Non-pigmented ciliary epithelial cell (primary cell): ENCODE measurements at regions not wholly inside any gene's neighbourhood (a gene's known extent, or its start where the extent isn't known, plus 50 kb on each side); places are given as distances from the start of the nearest gene placed in this dataset.

ENCODE experiments used
- DNase-seq: peaks from one replicate; pipeline ENCODE4 v3.0.0-alpha.2; 2010; ENCODE audit warnings: low read depth

DNA sequence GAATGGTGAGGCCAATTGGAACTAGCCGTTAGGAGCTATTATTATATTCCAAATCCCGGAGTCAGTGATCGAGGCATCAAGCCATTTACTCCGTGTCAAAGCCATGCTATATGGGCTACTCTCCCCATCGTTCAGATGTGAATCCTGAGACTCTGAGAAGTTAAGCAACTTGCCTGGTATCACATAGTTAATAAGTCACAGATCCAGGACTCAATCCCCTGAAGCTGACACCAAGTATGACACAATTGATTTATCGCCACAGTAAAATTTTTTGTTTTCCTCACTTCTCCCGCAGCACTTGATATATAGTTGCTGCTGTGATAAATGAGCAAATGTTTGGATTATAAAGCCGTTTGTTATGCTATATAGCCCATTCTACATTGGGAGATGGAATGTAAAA lies 50.8 kb upstream of the TSHZ2 start:
- no peak for DNase-seq

GRCh38 chr20:52918311-52918710 lies 53.8 kb upstream of the TSHZ2 start:
- no peak for DNase-seq

DNA sequence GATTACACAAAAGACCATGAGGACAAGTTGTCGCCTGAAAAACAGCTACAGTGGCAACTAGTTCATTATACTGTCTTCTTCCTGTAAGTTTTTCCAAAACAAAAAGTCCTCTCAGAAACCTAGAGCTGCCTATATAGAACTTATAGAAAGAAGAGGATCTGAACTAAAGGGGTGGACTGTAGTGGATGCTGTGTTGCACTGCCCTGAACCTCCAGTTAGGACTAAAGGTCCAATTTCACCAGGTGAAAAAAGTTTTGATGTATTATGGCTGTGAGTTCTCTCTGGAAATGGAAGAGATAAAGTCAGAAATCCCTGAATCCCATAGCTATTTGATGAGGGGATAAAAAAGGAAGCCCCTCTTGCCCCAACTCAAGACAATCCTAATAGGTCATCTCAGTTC lies 56.6 kb upstream of the TSHZ2 start:
- DNase-seq = no peak

- no peak for DNase-seq
Measured at GRCh38 chr20:52914870-52915269, 57.3 kb upstream of the TSHZ2 start.

DNA sequence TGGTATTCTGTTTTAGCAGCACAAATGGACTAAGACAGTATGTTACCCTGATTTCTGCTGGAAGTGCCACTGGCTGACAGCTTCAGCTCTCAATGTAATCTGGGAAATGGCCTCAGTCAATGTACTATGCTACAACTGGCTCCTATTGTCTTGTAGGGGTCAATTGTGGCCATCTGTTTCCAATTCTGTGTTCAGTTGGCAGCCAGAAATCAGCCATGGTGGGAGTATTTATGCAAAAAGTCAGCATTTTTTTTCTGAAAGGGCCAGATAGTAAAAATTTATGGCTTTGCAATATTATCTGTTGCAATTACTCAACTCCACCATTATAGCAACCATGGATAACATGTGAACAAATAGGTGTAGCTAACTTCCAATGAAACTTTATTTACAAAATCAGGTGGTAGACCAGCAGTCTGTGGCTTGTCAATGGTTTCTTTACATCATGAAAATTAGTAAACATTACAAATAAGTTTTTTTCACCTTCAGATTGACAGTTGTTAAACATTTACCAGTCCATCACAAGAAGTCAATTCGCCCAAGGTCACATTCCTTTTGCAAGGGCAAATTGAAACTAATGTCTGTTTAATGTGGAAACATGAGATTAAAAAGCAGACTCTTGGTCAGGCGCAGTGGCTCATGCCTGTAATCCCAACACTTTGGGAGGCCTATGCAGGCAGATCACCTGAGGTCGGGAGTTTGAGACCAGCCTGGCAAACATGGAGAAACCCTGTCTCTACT lies 58.3 kb upstream of the TSHZ2 start:
- DNase-seq = no peak

- DNase-seq = no peak
Measured at GRCh38 chr20:52905241-52905994, 66.7 kb upstream of the TSHZ2 start.

- no peak for DNase-seq
Measured at GRCh38 chr20:52904837-52905236, 67.3 kb upstream of the TSHZ2 start.

- no peak for DNase-seq
Measured at GRCh38 chr20:52899041-52899608, 73.0 kb upstream of the TSHZ2 start.

GRCh38 chr20:52896348-52896747 lies 75.8 kb upstream of the TSHZ2 start:
- no peak for DNase-seq

- no peak for DNase-seq
Measured at GRCh38 chr20:52895701-52896100, 76.5 kb upstream of the TSHZ2 start.

- no peak for DNase-seq
Measured at GRCh38 chr20:52895235-52895634, 76.9 kb upstream of the TSHZ2 start.

GRCh38 chr20:52893498-52893897 lies 78.7 kb upstream of the TSHZ2 start:
- no peak for DNase-seq

GRCh38 chr20:52892023-52892422 lies 80.1 kb upstream of the TSHZ2 start:
- DNase-seq = no peak

GRCh38 chr20:52890130-52890529 lies 82.0 kb upstream of the TSHZ2 start:
- DNase-seq = no peak

GRCh38 chr20:52889225-52889624 lies 82.9 kb upstream of the TSHZ2 start:
- no peak for DNase-seq

DNA sequence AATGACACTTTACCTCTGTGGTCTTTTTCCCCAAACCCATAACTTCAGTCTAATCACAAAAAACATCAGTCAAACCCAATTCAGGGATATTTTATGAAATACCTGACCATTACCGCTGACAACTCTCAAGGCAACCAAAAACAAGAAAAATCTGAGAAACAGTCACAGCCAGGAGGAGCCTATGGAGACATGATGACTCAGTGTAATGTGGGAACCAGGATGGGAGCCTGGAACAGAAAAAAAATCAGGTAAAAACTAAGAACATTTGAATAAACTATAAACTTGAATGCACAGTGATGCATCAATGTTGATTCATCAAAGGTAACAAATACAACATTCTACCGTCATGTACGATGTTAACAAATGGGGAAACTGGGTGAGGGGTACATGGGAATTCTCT lies 84.1 kb upstream of the TSHZ2 start:
- DNase-seq = no peak

GRCh38 chr20:52880997-52881396 lies 91.2 kb upstream of the TSHZ2 start:
- DNase-seq = no peak

DNA sequence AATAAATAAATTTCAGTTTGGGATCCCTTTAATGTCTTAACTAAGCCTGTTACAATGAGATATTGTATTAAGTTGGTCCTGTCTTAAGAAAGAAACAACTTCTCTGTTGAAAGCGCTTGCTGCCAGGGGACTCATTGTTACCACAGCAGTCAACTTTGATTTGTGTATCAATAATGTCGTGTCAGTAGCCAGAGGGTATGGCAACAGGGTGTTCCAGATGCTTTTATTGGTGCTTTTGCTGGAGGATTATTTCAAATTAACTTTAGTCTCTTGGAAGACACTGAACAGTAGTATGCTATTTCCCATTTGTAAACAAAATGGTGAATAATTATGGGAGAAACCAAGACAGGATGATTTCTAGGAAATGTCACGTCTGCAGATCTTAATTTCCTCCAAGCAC lies 91.9 kb upstream of the TSHZ2 start:
- no peak for DNase-seq

DNA sequence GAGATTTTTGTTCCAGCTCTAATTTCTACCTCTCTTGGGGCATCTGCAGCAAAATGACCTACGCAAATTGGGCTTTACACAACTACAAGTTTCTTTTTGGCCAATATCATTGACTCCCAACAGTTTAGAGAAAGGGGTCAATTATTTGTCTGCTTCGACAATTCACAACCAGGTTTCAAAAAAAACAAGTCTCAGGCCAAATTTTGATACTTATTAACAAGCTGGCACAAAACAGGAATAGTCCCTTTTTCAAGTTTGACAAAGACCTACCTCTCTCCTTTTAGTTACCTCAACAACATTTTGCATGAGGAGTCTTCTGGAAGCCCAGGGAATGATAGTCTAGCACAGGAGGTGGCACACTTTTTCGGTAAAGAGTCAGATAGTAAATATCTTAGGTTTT lies 97.9 kb upstream of the TSHZ2 start:
- DNase-seq = no peak

DNA sequence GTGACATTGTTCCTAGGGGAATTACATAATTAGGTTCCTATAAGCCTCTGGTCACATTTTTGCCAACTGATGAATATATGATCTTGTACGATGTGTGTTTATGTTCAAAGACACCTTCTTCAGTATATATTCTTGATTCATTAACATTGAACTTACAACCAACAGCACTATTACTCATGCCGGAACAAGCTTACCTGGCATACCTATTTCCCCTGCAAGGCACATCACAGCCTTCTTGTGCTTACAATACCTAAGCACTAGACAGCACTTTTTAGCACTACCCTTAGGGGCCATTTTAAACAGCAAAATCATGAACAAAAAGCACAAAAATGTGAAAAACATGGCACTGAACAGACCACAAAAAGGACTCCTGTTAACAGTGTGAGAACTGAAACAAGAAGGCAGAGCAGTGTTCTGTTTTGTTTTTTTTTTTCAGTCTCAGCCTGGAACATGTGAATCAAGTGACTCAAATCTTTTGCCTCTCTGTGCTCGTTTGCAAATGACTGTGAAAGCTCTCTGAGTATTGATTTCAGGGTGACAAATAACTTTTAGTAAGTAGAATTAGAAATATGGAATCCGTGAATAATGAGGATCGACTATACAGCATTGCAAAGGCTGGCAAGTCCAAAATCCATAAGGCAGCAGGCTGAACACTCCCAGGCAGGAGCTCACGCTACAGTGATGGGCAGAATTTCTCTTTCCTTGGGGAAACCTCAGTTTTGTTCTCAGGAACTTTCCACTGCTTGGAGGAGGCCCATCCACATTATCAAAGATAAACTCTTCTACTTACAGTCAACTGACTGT lies 102.3 kb upstream of the TSHZ2 start:
- DNase-seq = no peak

DNA sequence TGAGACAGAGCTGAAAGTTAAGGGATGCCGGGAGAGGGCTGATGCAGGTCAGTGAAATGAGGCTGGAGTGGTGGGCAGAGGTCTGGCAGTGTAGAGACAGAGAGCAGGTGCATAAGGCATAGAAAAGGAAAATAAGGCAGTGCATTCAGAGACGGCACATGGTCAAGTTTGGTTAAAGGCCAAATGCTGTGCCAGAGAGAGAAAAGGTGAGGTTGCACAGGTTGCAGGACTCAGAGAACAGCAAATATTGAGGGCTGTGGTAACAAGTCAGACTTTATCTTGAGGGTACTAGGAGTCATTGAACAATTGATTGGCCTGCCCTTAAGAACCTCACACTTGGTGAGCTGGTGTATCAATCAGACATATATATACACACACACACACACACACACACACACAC lies 102.9 kb upstream of the TSHZ2 start:
- DNase-seq = no peak

DNA sequence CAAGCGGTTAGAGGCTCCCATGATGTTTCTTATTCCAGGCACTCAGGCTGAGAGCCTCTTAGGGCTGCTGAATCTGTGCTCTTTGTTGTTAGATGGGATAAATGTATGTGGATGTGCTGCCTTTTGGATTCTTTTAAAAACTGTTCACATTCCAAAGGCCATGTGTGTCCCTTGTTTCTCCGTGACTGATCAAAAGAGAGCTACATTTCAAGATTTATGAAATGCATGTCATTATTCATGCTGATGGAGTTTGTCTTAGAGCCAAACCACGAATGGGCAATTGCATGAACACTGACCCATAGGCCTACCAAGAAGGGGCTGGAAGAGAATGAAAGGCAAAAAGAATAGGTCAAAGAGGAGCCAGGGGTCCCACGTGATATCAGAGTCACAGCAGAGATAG lies 104.9 kb upstream of the TSHZ2 start:
- no peak for DNase-seq
